Umbilical cord (tissue), 1 donor: ENCODE measurements at regions not wholly inside any gene's neighbourhood (a gene's known extent, or its start where the extent isn't known, plus 50 kb on each side); places are given as distances from the start of the nearest gene placed in this dataset.

ENCODE experiments used
- DNase-seq: peaks from one replicate; pipeline ENCODE4 v3.0.0-alpha.2; 2015; ENCODE audit warnings: low spot score

DNA sequence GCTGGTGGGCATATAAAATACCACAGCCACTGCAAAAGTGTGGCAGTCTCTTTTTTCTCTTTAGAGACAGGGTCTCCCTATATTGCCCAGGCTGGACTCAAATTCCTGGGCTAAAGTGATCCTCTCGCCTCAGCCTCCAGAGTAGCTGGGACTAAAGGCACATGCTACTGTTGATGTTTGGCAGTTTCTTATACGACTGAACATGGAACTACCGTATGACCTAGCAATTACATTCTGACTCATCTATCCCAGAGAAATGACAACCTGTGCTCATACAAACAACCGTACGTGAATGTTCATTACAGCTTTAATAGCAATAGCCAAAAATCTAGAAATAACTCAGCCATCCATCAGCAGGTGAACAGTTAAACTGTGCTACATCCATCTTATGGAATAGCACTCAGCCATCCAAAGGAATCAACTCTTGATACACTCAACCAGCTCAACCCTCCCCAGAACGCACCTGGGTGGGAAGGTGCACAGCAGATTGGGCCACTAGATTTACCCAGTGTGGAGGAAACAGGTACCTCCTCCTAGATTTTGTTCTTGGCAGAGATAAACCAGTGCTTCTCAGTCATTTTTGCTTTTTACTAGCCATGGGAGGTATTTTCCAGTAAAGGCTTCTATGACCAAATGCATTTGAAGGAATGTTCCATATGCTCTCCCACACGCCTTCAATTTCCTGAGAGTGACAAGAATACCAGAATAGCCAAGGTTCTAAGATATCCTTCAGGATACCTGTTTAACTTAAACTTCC is 130.5 kb downstream of the MED15 start:
- no peak for DNase-seq

DNA sequence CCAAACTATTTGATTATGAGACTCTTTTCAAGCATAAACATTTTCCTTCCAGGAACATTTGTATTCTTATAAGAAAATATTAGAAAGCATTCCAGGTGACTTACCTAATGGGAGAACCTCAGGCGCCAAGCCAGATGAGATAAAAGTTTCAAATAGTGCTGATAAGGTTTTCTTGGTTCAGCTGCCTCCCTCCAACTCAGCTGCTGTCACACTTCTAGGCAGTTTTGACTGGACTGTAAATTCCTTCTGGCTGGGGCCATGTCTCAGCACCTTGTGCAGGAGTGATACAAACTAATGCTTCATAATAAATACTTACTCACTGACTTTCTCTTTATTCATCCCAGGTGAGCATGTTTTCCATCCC is 131.1 kb downstream of the MED15 start:
- no peak for DNase-seq

DNA sequence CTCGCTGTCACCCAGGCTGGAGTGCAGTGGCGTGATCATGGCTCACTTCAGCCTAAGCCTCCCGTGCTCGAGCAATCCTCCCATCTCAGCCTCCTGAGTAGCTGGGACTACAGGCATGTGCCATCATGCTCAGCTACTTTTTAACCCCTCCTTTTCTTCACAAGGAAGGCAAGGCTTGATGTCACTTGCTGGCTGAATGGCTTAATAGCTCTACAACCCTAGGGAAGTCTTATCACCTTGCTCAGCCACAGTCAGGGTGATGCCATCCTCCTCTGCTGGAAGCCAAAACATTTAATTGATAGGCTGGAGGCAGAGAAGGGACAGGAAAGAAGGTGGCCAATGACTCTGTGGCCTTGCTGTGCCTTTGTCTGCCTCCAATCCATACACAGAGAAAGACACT is 131.9 kb downstream of the MED15 start:
- no peak for DNase-seq

DNA sequence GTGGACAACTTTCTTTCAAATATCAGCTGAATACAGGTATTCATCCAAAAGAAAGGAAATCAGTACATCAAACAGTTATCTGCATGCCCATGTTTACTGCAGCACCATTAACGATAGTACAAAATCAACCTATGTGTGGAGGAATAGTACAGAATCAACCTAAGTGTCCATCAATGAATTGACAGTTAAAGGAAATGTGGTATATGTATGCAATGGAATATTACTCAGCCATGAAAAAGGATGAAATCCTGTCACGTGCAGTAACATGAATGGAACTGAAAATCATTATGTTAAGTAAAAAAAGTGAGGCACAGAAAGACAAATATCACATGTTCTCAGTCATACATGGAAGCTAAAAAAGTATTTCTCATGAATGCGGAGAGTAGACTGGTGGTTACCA is 132.3 kb downstream of the MED15 start:
- DNase-seq: no peak

DNA sequence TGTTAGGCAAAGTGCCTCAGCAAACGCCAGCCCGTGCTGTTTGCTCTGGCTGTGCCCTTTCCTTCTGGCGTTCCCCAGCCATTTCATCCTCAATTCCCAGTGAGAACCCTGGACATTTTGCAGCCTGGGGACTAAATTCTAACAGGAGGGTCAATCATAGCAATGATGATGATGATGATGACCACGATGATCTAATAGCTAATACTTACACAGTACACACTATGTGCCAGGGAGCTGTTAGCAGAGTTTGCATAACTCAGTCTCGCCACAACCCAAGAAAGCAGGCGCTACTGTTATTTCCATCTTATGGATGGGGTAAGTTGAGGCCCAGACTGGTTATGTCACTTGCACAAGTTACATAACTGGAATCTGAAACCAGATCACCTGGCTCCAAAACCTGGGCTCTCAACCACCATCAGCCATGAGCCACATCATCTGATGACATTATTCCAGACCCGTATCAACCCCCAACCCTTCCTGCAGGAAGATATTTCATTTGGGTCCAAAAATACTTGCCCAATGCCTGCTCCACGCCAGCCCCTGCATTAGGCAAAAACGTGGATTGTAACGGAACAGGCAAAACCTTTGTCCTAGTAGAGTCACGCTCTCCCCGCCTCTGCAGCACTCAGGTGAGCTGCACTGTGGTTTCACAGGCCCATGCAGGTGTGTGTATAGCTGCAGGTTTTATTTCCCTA is 132.6 kb upstream of the SERPIND1 start:
- no peak for DNase-seq

DNA sequence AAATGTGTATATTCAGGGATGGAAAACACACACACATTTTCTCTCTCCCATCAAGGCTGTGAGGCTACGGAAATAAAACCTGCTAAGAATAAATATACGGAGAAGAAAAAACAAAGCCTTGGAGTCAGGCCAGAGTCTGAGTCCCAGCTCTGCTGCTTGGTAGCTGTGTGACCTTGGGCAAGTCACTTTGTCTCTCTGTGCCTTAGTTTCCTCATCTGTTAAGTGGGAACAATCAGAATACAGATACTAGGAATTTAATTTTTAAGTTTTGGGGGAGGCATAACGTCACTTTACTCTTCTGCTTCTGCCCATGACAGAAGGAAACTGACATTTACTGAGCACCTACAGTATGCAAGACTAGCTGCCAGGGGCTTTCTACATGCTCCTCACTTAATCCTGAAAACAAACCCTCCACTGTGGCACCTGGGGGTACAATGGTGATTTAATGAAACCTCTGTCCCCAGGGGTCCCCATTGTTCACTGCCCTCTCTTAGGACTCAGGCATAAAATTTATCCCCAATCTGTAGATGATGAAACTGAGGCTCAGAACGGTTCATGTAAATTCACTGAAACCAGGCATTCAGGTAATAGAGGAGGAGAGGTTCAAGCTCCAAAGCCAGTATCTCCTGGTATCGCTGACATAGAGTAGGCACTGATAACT is 131.9 kb upstream of the SERPIND1 start:
- no peak for DNase-seq

DNA sequence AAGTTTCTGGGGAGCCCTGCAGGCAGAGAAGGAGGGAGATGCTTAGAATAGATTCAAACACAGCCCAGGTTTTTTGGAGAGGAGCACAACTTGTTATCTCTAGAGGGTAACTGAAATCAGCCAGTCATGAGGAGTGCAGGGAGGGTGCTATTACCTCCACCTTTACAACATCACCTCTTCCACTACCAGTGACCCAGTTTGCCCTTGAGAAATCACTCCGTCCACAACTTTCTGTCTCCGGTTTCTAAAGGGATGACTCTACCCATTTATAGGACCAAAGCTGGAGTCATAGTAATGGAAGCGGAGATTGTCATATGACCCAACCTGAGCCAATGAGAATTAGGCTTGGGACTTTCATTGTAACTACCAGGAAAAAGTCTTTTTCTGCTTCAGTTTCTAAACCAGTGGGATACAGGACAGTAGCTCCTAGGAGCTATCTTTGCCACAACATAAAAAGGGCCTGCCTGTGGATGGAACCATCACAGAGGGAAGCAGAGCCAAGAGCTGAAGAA is 131.2 kb upstream of the SERPIND1 start:
- no peak for DNase-seq

DNA sequence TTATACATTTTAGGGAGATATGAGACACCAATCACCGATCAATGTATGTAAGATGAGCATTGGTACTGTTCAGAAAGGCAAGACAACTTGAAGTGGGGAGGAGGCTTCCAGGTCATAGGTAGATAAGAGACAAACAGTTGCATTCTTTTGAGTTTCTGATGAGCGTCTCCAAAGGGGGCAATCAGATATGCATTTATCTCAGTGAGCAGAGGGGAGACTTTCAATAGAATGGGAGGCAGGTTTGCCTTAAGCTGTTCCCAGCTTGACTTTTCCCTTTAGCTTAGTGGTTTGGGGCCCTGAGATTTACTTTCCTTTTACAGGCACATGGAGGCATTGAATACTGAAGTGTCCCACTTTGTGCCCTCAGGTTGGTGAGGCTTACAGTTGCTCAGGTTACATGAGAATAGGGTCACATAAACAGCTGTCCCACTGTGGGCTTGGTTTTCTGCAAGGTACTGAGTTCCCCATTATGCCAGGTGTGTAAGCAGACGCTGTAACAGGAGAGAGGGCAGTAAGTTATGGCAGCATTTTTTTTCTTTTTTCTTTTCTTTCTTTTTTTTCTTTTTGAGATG is 129.8 kb upstream of the SERPIND1 start:
- no peak for DNase-seq

DNA sequence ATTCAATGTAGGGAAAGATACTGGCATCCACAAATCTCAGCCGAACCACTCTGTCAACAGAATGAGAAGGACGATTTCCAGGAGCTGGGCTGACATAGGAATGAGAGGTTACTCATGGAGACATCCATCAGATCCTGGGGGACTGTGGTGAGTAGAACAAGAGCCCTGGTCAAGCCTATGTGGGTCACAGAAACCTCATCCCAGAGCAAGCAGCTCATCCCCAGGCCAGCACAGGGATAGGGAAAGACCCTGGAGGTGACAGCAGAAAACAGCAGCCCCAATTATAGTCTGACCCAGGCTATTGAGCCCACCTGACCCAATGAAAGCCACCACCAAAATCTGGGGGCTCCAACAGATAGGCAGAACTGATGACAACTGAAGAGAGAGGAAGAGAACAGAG is 128.0 kb upstream of the SERPIND1 start:
- no peak for DNase-seq

DNA sequence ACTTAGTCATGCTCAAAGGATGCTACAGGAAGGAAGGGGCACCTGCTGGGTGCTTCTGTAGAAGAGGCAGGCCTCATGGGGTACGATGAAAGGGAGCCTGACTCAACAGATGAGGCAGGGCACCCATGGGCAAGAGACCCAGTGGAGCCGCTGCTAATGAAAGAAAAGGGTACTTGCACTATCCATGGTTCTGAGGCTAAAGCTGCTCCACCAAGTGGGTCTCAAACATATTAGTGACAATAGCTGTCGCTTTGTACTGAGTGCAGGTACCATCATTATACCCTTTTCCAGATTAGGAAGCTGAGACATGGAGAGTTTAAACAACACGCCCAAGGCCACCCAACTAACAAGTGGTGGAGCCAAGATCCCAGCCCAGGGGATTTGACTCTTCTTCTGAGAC is 127.5 kb upstream of the SERPIND1 start:
- DNase-seq: no peak

DNA sequence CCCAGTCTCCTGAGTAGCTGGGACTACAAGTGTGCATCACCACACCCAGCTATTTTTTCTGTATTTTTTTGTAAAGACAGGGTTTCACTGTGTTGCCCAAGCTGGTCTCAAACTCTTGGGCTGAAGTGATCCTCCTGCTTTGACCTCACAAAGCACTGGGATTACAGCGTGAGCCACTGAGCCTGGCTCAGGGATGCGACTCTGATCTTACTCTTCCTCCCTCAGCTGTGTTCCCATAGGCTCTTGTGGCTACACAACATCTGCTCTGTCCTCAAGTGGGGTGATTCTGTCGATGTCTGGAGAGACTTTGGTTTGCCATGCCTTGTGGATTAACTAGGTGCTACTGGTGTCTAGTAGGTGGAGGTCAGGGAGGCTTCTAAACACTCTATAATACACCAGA is 127.0 kb upstream of the SERPIND1 start:
- no peak for DNase-seq

DNA sequence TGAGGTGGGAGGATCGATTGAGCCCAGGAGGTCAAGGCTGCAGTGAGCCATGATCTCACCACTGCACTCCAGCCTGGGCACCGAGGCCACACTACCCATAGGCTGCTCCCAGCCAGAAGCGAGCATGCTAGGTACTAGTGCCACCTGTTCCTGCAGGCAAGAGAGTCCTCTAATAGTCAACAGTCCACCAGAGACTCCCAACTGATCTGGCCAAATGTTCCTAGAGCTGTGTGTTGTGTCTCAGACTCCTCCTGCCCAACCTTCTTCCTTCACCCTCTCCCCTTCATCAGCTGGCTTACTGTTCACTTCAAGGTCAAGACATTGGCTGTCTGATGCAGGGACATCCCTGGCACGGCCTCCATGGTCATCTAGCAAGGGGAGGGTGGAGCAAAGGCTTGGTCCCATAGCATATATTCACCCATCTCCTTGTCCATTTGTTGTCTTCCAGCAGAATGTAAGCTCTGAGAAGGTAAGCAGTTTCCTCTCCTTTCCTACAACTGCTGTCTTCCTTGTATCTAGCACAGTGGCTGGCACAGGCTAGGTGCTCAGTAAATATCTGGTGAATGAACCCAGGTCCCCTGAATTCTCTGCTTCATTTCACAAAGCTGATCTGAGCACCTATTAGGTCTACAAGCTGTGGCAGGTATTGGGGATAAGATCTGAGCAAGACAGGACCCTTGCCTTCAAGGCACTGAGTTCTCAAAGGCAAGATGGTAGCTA is 126.2 kb upstream of the SERPIND1 start:
- DNase-seq: no peak

DNA sequence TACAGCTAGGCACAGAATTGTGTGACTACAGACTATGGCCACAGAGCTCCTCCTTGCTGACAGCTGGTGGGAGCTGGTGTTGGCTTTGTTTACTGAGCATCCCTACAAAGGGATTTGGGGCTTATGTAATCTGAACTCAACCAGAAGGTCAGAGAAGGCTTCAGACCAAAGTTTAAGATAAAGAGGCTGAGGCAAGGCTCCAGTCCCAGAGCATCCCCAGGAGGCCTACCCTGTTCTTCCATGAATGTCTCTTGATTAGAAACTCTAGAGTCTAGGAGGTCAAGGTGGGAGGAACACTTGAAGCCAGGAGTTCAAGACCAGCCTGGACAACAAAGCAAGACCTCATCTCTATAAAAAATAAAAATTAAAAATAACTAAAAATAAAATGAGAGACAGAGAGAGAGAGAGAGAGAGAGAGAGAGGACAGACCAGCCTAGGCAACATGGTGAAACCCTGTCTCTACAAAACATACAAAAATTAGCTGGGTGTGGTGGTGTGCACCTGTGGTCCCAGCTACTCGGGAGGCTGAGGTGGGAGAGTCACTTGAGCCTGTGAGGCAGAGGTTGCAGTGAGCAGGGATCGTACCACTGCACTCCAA is 125.5 kb upstream of the SERPIND1 start:
- DNase-seq: no peak

DNA sequence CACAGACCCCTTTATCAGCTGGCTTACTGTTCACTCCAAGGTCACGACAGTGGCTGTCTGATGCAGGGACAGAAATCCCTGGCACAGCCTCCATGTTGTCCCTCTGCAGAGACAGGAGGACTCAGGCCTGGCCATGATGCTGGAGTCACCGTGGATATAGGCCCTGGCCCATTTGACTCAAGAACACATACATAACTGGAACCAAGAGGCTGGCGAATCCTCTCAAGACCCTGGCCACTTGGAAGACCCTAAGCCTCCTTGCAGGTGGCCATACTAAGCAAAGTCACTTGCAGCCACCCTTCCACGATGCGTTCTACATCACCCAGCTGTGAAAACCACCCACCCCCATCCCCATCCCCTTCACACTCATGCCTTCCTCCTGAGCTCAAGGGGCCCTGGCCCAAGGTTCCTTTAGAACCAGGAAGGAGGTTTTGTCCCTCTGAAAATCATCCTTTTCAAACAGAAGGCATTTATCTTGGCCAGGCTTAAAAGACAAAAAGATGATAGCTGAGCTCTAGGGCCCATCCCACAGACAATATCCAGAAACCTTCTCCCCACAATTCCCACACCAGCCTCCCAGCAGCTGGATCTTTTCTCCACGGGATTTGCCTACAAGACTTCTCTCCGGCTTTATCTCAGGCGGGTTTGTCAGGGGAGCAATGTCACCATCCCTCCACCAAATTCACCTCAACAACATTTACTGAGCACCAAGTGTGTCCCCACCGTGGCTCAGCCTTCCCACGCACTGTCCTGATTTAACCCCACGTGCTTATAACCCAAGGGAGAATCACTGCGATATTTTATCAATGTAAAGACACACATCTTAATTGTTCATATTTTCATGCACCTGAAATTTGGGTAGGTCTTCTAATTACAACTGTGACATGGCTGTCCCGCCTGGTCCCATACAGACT is 123.4 kb upstream of the SERPIND1 start:
- peak; percentile 85 for DNase-seq

DNA sequence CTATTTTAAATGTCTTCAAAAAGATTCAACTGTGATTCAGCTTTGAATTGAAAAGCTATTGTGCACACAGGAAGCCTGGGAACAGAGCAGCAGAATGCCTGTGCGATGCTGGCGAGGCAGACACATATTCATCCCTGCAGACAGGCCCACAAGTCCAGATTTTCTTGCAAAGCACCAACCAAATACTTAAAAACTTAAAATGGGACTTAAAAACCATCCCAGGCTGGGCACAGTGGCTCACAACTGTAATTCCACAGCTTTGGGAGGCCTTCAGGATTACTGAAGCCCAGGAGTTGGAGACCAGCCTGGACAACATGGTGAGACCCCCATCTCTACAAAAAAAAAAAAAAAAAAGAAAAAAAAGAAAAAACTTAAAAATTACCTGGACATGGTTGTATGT is 122.6 kb upstream of the SERPIND1 start:
- peak; percentile 16 for DNase-seq

DNA sequence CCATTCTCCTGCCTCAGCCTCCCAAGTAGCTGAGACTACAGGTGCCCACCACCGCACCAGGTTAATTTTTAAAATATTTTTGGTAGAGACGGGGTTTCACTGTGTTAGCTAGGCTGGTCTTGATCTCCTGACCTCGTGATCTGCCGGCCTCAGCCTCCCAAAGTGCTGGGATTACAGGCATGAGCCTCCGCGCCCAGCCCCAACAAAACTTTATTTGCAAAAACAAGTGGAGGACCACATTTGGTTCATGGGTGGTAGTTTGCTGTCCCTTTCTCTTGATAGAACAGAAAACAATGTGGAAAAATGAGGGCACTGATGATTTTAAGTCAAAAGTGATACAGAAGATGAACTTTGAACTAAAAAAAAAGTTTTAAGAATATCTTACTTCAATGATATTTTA is 121.8 kb upstream of the SERPIND1 start:
- DNase-seq: no peak

DNA sequence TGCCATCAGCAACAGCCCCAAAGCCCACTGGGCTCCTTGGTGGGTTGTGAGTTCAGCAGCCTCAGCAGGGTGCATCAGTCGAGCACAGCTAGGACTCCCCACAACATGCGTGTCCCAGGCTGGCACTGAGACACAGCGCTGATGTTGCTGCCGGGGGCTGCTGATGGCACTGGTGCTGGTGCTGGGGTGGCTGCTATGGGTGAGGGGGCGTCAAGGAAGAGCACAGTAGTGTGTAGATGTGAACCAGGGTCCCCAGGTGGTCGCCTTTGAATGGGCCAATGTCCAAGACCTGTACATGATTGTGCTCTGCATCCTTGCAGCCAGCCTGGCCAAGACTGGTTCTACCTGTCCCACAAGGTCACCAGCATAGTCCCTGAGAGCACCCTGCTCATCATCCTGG is 121.3 kb upstream of the SERPIND1 start:
- no peak for DNase-seq

DNA sequence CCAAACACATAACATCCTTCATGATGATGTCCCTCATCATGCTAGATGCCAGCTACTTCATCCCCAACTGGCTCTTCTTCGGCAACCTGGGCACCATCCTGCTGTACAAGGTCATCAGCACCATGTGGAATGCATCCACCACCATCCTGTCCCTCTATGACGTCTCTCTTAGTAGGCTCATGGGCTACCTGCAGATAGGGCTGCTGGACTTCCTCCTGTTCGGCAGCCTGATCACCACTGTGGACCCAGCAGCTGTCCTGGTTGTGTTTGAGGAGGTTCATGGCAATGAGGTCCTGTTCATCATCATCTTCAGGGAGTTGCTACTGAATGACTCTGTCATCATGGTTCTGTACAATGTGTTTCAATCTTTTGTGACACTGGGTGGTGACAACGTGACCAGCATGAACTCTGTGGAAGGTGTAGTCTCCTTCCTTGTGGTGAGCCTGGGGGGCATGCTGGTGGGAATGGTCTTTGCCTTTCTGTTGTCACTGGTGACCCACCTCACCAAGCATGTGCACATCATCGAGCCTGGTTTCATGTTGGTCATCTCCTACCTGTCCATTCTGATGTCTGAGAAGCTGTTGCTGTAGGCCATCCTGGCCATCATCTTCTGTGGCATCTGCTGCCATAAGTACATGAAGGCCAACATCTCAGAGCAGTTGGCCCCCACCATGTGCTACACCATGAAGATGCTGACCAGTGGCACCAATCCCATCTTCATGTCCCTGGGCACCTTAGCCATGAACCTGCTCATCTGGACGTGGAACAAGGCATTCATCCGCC is 120.7 kb upstream of the SERPIND1 start:
- DNase-seq: no peak

DNA sequence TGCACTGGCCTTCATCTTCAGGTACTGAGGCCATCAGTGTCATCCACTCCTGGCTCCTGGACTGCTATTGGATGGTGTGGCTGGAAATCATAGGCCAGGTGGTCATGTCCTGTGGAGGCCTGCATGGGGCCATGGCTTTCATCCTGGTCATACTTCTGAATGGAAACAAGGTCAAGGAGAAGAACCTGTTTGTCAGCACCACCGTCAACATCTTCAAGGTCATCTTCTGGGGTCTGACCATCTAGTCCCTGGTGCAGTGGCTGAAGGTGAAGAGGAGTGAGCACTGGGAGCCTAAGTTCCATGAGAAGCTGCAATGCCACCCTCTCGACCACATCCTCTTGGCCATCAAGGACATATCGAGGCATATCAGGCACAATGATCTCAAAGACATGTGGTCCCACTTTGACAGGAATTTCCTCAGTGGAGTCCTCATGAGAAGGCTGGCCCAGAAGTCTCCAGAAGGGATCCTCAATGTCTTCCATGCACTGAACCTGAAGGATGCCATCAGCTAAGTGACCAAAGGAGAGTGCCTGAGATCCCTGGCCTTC is 120.0 kb upstream of the SERPIND1 start:
- no peak for DNase-seq
